ENCODE measurements at regions not wholly inside any gene's neighbourhood (a gene's known extent, or its start where the extent isn't known, plus 50 kb on each side); places are given as distances from the start of the nearest gene placed in this dataset.
"Not testable (repeated sequence)": the region's sequence is repeated elsewhere in the genome, so short reads cannot be mapped to it uniquely, and the experiment has no call there.

DNA sequence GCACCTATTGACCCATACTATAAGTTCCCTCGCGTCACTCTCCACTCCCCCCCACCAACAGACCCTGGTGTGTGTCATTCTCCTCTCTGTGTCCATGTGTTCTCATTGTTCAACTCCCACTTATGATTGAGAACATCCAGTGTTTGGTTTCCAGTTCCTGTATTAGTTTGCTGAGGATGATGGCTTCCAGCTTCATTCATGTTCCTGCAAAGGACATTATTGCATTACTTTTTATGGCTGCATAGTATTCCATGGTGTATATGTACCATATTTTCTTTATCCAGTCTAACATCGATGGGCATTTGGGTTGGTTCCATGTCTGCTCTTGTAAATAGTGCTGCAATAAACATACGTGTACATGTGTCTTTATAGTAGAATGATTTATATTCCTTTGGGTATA is 709.6 kb upstream of the ZNF608 start:
- BruUV-seq (replicated peaks); H3K9ac ChIP-seq (ENCODE audit: insufficient read depth, low read depth, low read length); H3K4me1 ChIP-seq (ENCODE audit: insufficient read depth, low read length); H4K20me1 ChIP-seq (ENCODE audit: insufficient read depth, low read length); H2AFZ ChIP-seq (ENCODE audit: low read length); intact Hi-C loops (cut with micrococcal nuclease; ENCODE audit: unreplicated experiment); POLR2A ChIA-PET; in situ Hi-C loops (cut with HindIII; ENCODE audit: extremely low pct_ligation_motif_present, low pct_unique_long_range_greater_than_20kb); CTCF ChIA-PET (ENCODE audit: low intra/inter-chr PET ratio, low total read pairs); H3K27ac ChIP-seq (ENCODE audit: extremely low read length, insufficient read depth, low read length); H3K36me3 ChIP-seq (replicated peaks in 1 of 2; ENCODE audit: control insufficient read depth in 1 of 2, insufficient read depth in 2 of 2, low read length in 2 of 2); FAIRE-seq; H3K79me2 ChIP-seq (ENCODE audit: insufficient read depth, low read length); ATAC-seq; DNase-seq (ENCODE audit: low spot score); H3K4me3 ChIP-seq (replicated peaks in 1 of 3; ENCODE audit: insufficient read depth in 1 of 3, low read depth in 2 of 3, low read length in 3 of 3); H3K4me2 ChIP-seq (ENCODE audit: low read depth, low read length); H3K27me3 ChIP-seq (ENCODE audit: control insufficient read depth in 1 of 2, insufficient read depth in 2 of 2, low read length in 2 of 2): not testable (repeated sequence)
- 9% methylated on average over 4 of the region's 4 CpGs for WGBS (ENCODE audit: low lambda C conversion rate)
- H3K9me3 ChIP-seq (ENCODE audit: low read length), result peaks cover 50% of the 10 kb centered on the region

GRCh38 chr5:125457617-125458016 is 711.2 kb upstream of the ZNF608 start:
- no peaks in the 10 kb centered on the region for H4K20me1 ChIP-seq (ENCODE audit: insufficient read depth, low read length)
- no peaks in the 10 kb centered on the region for H3K36me3 ChIP-seq (replicated peaks in 1 of 2; ENCODE audit: control insufficient read depth in 1 of 2, insufficient read depth in 2 of 2, low read length in 2 of 2)
- TF ChIP-seq, protein P1, sequence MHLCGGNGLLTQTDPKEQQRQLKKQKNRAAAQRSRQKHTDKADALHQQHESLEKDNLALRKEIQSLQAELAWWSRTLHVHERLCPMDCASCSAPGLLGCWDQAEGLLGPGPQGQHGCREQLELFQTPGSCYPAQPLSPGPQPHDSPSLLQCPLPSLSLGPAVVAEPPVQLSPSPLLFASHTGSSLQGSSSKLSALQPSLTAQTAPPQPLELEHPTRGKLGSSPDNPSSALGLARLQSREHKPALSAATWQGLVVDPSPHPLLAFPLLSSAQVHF (CRISPR knock-in tag; IDR thresholded peaks at IDR 0.05), result no peak
- TF ChIP-seq, protein P2, sequence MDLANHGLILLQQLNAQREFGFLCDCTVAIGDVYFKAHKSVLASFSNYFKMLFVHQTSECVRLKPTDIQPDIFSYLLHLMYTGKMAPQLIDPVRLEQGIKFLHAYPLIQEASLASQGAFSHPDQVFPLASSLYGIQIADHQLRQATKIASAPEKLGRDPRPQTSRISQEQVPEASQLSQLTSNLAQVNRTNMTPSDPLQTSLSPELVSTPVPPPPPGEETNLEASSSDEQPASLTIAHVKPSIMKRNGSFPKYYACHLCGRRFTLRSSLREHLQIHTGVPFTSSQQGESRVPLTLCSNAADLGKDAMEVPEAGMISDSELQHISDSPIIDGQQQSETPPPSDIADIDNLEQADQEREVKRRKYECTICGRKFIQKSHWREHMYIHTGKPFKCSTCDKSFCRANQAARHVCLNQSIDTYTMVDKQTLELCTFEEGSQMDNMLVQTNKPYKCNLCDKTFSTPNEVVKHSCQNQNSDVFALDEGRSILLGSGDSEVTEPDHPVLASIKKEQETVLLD (CRISPR knock-in tag; IDR thresholded peaks at IDR 0.05; ENCODE audit: low read depth), result no peak
- TF ChIP-seq HMGXB4 (CRISPR knock-in tag; IDR thresholded peaks at IDR 0.05; ENCODE audit: borderline replicate concordance in 1 of 2, low read depth in 1 of 2), result no peak
- FAIRE-seq (no peak), DNase-seq (ENCODE audit: low spot score) (no peak), ATAC-seq (no peak)
- intact Hi-C loops (cut with micrococcal nuclease; ENCODE audit: unreplicated experiment), result no loop called here
- in situ Hi-C loops (cut with HindIII; ENCODE audit: extremely low pct_ligation_motif_present, low pct_unique_long_range_greater_than_20kb), result no loop called here
- ChIA-PET POLR2A (no interaction called here), CTCF (ENCODE audit: low intra/inter-chr PET ratio, low total read pairs) (no interaction called here)
- H3K9ac ChIP-seq (ENCODE audit: insufficient read depth, low read depth, low read length), result no peak overlapping the region
- H3K27ac ChIP-seq (ENCODE audit: extremely low read length, insufficient read depth, low read length), result no peak overlapping the region
- BruUV-seq (replicated peaks), result no TSS peak
- no peak overlapping the region for H2AFZ ChIP-seq (ENCODE audit: low read length)
- no peaks in the 10 kb centered on the region for H3K27me3 ChIP-seq (ENCODE audit: control insufficient read depth in 1 of 2, insufficient read depth in 2 of 2, low read length in 2 of 2)
- H3K79me2 ChIP-seq (ENCODE audit: insufficient read depth, low read length), result no peaks in the 10 kb centered on the region
- no peak overlapping the region for H3K4me2 ChIP-seq (ENCODE audit: low read depth, low read length)
- no peaks in the 10 kb centered on the region for H3K4me1 ChIP-seq (ENCODE audit: insufficient read depth, low read length)
- WGBS (ENCODE audit: low lambda C conversion rate), result 0% methylated on average over 1 of the region's 4 CpGs
- H3K9me3 ChIP-seq (ENCODE audit: low read length), result peaks cover 50% of the 10 kb centered on the region
- H3K4me3 ChIP-seq (replicated peaks in 1 of 3; ENCODE audit: insufficient read depth in 1 of 3, low read depth in 2 of 3, low read length in 3 of 3), result no peak overlapping the region

GRCh38 chr5:125458949-125459348 is 712.5 kb upstream of the ZNF608 start:
- H2AFZ ChIP-seq (ENCODE audit: low read length); DNase-seq (ENCODE audit: low spot score); H3K36me3 ChIP-seq (replicated peaks in 1 of 2; ENCODE audit: control insufficient read depth in 1 of 2, insufficient read depth in 2 of 2, low read length in 2 of 2); H3K27me3 ChIP-seq (ENCODE audit: control insufficient read depth in 1 of 2, insufficient read depth in 2 of 2, low read length in 2 of 2); H3K79me2 ChIP-seq (ENCODE audit: insufficient read depth, low read length); H3K4me2 ChIP-seq (ENCODE audit: low read depth, low read length); POLR2A ChIA-PET; FAIRE-seq; CTCF ChIA-PET (ENCODE audit: low intra/inter-chr PET ratio, low total read pairs); in situ Hi-C loops (cut with HindIII; ENCODE audit: extremely low pct_ligation_motif_present, low pct_unique_long_range_greater_than_20kb); intact Hi-C loops (cut with micrococcal nuclease; ENCODE audit: unreplicated experiment); H3K4me3 ChIP-seq (replicated peaks in 1 of 3; ENCODE audit: insufficient read depth in 1 of 3, low read depth in 2 of 3, low read length in 3 of 3); H3K27ac ChIP-seq (ENCODE audit: extremely low read length, insufficient read depth, low read length); ATAC-seq; H4K20me1 ChIP-seq (ENCODE audit: insufficient read depth, low read length); H3K9ac ChIP-seq (ENCODE audit: insufficient read depth, low read depth, low read length); BruUV-seq (replicated peaks); H3K4me1 ChIP-seq (ENCODE audit: insufficient read depth, low read length): not testable (repeated sequence)
- 2% methylated on average over 2 of the region's 2 CpGs for WGBS (ENCODE audit: low lambda C conversion rate)
- peaks cover 44% of the 10 kb centered on the region for H3K9me3 ChIP-seq (ENCODE audit: low read length)

Measured in HepG2 (cell line).